ENCODE measurements at regions not wholly inside any gene's neighbourhood (a gene's known extent, or its start where the extent isn't known, plus 50 kb on each side); places are given as distances from the start of the nearest gene placed in this dataset.

- DNase-seq = no peak
These were observed 114.9 kb downstream of the C9orf50 start for GRCh38 chr9:129506041-129506440.

GRCh38 chr9:129505270-129505902, 115.5 kb downstream of the C9orf50 start:
- DNase-seq = no peak

GRCh38 chr9:129504404-129504803, 116.5 kb downstream of the C9orf50 start:
- DNase-seq = no peak

DNA sequence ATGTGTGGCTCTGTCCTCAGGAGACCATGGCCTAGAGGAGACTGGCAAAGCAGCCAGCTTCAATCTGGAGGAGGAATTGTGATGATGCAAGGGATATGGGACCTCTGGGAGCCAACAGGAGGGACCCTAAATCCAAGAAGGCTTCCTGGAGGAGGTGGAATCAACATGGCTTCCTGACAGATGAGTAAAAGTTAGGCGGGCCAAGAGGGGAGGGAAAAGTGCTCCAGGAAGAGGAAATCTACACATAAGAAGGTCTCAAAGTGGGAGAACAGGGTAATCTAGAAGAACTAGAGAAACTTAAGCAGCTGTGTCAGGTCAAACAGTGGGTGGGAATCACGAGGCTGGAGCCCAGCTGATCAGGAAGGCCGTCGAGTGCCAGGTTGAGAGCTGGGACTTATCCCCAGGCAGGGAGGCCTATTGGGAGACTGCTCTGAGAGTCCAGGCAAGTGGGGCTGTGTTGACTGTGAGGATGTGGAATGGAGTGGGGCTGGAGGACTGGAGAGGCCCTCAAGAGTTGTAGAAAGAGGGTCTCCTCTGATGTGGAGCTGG, 119.1 kb downstream of the C9orf50 start:
- DNase-seq = no peak

GRCh38 chr9:129500863-129501770, 119.8 kb downstream of the C9orf50 start:
- no peak for DNase-seq

DNA sequence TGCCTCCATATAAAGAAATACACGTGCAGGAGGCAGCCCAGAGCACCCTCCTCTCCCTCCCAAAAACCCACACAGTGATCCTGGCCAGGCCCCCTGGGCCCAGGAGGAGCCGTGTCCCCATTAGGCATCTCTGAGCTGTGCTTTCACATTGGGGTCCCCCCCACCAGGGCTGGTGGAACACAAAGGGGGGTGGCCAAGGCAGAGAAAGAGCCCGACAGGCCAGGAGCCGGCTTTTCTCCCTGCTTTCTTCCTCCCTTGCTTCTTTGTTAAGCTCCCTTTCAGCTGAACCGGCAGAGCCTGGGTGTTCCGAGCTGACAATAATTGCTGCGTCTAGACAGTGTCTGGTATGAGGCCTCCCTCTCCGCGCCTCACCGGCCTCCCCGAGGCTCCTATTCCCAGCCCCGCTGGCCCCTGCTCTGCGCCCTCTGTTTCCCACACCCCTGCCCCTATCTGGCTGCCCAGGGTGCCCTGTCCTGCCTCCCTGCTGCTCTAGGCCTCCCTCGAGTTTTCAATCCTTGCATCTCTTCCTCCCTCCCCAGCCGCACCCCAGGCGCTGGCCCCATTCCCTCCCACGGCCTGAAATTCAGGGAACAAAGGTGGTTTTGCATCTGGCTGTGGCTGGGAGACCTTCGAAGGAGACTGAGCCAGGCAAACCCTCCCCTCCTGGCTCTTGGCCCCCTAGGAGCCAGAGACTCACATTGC, 120.6 kb downstream of the C9orf50 start:
- DNase-seq = no peak

- no peak for DNase-seq
These were observed 122.2 kb downstream of the C9orf50 start for GRCh38 chr9:129498451-129499384.

DNA sequence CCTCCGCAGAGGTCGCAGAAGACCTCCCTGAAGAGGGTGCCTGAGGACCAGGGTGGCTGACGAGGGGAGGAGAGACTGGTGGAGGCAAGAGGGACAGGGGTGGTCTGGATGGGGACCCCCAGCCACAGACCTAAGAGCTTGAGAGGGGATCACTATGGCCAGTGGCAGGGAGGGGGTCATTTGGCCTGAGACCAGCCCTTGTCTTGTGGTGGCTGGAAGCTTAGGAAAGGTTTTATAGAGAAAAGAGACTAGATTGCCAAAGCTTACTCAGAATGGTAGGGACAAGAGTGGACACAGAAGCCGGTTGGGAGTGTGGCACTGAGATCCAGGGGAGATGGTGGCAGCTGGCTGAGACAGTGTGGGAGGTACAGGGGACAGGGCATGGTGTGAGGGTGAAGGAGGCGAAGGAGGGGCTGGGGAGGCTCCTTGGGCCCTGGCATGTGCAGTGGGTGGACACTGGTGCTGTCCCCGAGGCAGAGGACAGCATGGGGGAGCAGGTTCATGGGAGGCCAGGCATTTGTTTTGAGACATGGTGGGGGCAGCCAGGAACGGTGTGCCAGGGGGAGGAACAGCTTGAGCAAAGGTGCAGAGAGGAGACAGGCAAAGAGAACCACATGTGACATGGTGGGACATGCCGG, 123.0 kb downstream of the C9orf50 start:
- DNase-seq = no peak

DNA sequence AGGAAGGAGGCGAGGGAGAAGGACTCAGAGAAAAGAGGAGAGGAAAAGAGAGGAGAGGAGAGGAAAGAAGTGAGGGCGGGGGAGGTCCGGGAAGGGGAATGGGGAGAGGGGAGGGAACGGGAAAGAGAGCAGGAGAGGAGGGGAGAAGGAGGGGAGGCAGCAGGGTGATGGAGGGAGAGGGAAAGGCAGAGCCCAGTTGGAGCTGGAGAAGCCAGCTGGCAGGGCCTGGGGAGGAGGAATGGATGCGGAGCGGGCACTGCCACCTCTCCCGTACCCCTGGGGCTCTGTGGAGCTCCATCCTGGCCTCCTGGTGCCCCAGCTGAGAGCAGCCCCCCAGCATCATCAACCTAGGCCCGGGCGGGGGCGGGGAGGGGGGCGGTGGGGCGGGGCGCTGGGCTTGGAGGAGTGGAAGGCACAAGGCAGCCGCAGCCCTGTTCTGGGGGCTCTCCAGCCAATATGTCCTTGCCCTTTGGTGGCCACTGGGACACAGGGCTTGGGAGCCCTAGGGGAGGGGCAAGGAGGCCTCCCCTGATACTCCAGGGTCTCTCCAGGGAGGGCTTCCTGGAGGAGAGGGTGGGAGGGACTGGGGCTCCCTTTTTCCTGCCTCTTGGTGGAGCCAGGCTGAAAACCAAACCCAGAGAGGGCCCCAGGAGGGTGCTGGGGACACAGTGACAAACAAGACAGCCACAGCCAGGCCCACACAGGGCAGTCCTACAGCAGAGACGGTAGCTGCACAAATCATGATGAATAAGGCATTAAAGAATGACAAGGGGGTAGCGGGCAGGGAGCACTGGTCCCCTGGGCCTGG, 123.7 kb downstream of the C9orf50 start:
- DNase-seq = no peak

DNA sequence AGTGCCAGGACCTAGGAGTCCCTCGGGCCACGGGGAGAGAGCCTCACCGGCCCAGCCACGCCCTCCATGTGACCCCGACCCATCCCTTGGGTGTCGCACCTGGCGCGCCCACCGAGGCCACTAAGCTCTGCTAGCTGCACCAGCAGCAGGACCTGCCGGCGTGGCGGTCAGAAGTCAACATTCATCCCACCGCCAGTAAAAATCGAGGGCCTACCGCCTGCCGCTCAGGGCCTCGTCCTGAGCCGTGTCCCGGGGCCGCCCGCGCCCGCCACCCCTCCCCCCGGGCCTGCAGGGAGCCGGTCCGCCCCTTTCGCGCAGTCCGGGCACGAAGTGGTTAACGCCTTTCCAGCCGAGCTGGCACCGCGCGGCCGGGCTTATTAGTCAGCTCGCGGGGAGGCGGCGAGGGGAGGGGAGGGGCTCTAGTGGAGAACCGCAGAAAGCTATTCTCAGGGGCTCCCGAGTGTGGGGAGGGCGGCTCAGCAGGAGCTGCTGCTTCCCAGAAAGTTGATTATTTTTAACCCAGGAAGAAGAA, 124.4 kb downstream of the C9orf50 start:
- peak; percentile 96 for DNase-seq

DNA sequence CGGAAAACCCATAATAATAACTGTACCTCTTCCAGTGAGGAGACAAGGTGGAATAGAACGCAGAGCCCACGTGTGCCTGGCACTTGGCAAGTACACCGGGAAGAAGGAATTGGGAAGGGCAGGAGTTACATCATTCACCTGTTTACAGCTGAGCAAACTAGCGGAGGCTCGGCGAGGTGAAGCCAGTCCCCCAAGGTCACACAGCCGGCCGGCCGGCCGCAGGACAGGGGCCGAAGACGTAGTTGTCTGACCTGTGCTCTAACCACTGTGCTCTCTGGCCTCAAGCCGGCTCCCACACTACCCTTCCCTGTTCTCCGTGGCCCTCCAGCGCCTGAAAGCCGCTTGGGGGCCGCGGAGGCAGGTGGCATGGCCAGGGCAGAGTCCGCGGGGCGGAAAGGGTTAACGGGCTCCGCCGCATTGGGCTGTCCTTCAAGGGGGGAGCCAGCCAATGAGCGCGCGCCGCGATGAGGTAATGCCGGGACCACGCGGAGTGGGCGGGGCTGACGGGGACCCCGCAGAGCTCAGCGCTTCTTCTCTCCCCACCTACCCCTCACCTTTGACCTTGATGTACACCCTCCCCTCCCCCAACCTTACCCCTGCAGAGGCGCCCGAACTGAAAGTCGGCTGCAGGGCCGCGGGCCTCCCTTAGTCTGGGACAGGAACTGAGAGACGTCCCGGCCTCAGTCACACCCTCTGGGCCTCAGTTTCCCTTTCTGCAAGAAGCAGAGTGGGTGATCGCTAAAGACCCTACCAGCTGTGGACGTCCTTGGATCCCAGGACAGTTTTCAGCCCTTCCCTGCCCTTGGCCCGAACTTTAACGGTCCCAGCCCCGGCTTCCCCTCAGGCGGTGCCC, 125.1 kb downstream of the C9orf50 start:
- DNase-seq = peak; percentile 94

DNA sequence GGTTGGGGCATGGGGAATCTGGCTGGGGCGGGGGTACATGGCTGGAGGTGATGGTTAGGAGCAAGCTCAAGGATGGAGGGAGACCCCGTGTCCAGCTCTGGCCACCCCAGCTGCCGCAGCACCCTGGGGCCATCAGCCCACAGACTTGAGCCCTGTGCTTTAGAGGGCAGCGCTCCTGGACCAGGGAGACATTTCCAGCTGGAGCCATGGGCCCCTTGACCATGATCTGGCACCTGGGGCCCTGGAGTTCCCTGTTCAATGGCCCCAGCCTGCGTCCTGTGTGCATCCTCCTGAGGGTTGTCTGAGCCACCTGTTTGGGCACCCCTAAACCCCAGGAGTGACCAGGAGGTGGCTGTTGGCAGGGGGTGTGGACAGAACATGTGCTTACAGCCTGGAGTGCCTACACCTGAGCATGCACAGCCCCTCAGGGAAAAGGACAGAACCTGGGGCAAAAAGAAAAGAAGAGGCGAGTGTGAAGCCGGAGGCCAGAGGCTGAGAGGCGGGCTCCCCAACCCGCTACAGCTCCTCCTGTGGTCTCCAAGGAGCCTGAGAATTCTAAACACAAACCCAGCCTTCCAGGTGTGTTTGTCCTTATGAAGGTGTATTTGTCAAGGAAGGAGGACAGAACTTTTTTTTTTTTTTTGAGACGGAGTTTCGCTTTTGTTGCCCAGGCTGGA, 126.7 kb downstream of the C9orf50 start:
- no peak for DNase-seq

DNA sequence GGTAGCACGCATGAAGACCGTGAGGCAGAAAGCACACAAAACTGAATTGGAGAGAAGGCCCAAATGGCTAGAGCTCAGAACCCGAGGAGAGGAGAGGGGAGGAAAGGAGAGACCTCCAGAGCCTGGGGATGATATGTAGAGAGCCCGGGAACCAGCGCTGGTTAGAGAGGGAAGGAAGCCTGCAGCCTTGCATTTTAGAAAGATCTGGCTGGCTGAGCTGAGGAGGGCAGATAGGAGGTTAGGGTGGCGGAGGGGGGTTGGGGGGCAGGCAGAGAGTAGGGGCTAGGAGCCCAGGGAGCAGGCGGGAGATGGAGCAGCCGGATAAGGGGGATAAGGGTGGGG, 127.2 kb downstream of the C9orf50 start:
- DNase-seq = no peak

DNA sequence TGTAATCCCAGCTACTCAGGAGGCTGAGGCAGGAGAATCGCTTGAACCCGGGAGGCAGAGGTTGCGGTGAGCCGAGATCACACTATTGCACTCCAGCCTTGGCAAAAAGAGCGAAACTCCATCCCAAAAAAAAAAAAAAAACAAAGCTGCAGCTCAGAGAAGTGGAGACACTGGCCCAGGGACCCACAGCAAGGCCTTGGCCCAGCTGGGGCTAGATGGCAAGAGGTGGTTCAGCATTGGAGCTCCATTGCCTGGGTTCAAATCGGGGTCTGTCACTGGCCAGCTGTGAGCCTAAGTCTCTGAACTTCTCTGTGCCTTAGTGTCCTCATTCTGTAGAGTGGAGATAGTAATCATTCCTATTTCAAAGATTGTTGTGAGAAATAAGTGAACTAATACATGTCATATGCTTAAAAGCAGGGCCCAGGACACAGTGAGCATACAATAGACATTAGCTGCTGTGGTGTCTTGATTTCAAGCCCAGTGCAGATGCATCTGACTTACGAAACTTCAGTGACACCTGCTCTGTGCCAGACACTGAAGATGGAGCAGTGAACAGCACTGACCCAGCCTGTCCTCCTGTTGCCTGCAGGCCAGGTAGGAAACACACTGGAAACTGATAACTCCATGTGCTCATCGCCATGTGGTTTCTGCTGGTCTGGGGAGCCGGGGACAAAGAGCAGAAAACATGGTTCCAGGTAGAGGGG, 127.7 kb downstream of the C9orf50 start:
- no peak for DNase-seq

- DNase-seq = no peak
These were observed 129.4 kb downstream of the C9orf50 start for GRCh38 chr9:129491487-129491855.

GRCh38 chr9:129490583-129491486, 130.1 kb downstream of the C9orf50 start:
- DNase-seq = no peak
